ENCODE measurements at regions not wholly inside any gene's neighbourhood (a gene's known extent, or its start where the extent isn't known, plus 50 kb on each side); places are given as distances from the start of the nearest gene placed in this dataset.

GRCh38 chr2:59366288-59366687 lies 1125.2 kb upstream of the FANCL start:
- CTCF ChIA-PET: interaction anchor here (0.6 kb wide), 1 partner anchor 14 kb away, joined by 3 read pairs; no protein-coding TSS in a partner anchor
- TF ChIP-seq ZNF384 (IDR thresholded peaks at IDR 0.05) (no peak), ARNT (IDR thresholded peaks at IDR 0.05) (no peak), HDGF (IDR thresholded peaks at IDR 0.05; ENCODE audit: borderline replicate concordance) (no peak), TARDBP (IDR thresholded peaks at IDR 0.05) (no peak), NFRKB (IDR thresholded peaks at IDR 0.05) (no peak), SP1 (IDR thresholded peaks at IDR 0.05) (no peak), FOXM1 (IDR thresholded peaks at IDR 0.05; ENCODE audit: borderline replicate concordance) (no peak), BHLHE40 (IDR thresholded peaks at IDR 0.05; ENCODE audit: borderline replicate concordance) (no peak), CTBP1 (IDR thresholded peaks at IDR 0.05; ENCODE audit: borderline replicate concordance) (no peak), LEF1 (IDR thresholded peaks at IDR 0.05; ENCODE audit: borderline replicate concordance) (no peak), PKNOX1 (IDR thresholded peaks at IDR 0.05) (no peak)

GRCh38 chr2:59354498-59354897 lies 1113.4 kb upstream of the FANCL start:
- DNase-seq (ENCODE audit: extremely low spot score): no peak
- TF ChIP-seq NFRKB (IDR thresholded peaks at IDR 0.05) (no peak), L3MBTL2 (conservative IDR thresholded peaks at IDR 0.05) (no peak), FOXK2 (IDR thresholded peaks at IDR 0.05) (no peak), SP1 (IDR thresholded peaks at IDR 0.05) (no peak), ARNT (IDR thresholded peaks at IDR 0.05) (no peak), FOXM1 (IDR thresholded peaks at IDR 0.05; ENCODE audit: borderline replicate concordance) (no peak), FOXA1 (IDR thresholded peaks at IDR 0.05) (no peak), HDGF (IDR thresholded peaks at IDR 0.05; ENCODE audit: borderline replicate concordance) (no peak), BHLHE40 (IDR thresholded peaks at IDR 0.05; ENCODE audit: borderline replicate concordance) (no peak)
- ChIA-PET POLR2A (no interaction called here), CTCF (no interaction called here)

More at GRCh38 chr2:59366288-59366687, 1125.2 kb upstream of the FANCL start:
- POLR2A ChIA-PET: no interaction called here
- DNase-seq (ENCODE audit: extremely low spot score): no peak

- ChIA-PET CTCF (interaction anchor here (0.6 kb wide), 1 partner anchor 51 kb away, joined by 6 read pairs; no protein-coding TSS in a partner anchor), POLR2A (no interaction called here)
- TF ChIP-seq SUZ12 (IDR thresholded peaks at IDR 0.05) (no peak), PKNOX1 (IDR thresholded peaks at IDR 0.05) (no peak), HDGF (IDR thresholded peaks at IDR 0.05; ENCODE audit: borderline replicate concordance) (no peak), NFRKB (IDR thresholded peaks at IDR 0.05) (no peak), LEF1 (IDR thresholded peaks at IDR 0.05; ENCODE audit: borderline replicate concordance) (no peak), ELF4 (IDR thresholded peaks at IDR 0.05) (no peak), L3MBTL2 (conservative IDR thresholded peaks at IDR 0.05) (no peak), FOXA1 (IDR thresholded peaks at IDR 0.05) (no peak), CTBP1 (IDR thresholded peaks at IDR 0.05; ENCODE audit: borderline replicate concordance) (no peak), BHLHE40 (IDR thresholded peaks at IDR 0.05; ENCODE audit: borderline replicate concordance) (no peak), TARDBP (IDR thresholded peaks at IDR 0.05) (no peak), SP1 (IDR thresholded peaks at IDR 0.05) (no peak), ARNT (IDR thresholded peaks at IDR 0.05) (no peak), ZNF384 (IDR thresholded peaks at IDR 0.05) (no peak), FOXK2 (IDR thresholded peaks at IDR 0.05) (no peak), FOXM1 (IDR thresholded peaks at IDR 0.05; ENCODE audit: borderline replicate concordance) (no peak)
- no peak for DNase-seq (ENCODE audit: extremely low spot score)
Observed at GRCh38 chr2:59353306-59353921, 1112.3 kb upstream of the FANCL start.

GRCh38 chr2:59342166-59342565 lies 1101.0 kb upstream of the FANCL start:
- CTCF ChIA-PET: no interaction called here
- DNase-seq (ENCODE audit: extremely low spot score): no peak

GRCh38 chr2:59339837-59340207 lies 1098.7 kb upstream of the FANCL start:
- DNase-seq (ENCODE audit: extremely low spot score): no peak

More at GRCh38 chr2:59342166-59342565, 1101.0 kb upstream of the FANCL start:
- POLR2A ChIA-PET: no interaction called here
- TF ChIP-seq BHLHE40 (IDR thresholded peaks at IDR 0.05; ENCODE audit: borderline replicate concordance) (no peak), L3MBTL2 (conservative IDR thresholded peaks at IDR 0.05) (no peak), NFRKB (IDR thresholded peaks at IDR 0.05) (no peak), FOXA1 (IDR thresholded peaks at IDR 0.05) (no peak)

More at GRCh38 chr2:59339837-59340207, 1098.7 kb upstream of the FANCL start:
- TF ChIP-seq SUZ12 (IDR thresholded peaks at IDR 0.05) (no peak), FOXK2 (IDR thresholded peaks at IDR 0.05) (no peak), PKNOX1 (IDR thresholded peaks at IDR 0.05) (no peak), ZNF384 (IDR thresholded peaks at IDR 0.05) (no peak), BHLHE40 (IDR thresholded peaks at IDR 0.05; ENCODE audit: borderline replicate concordance) (no peak), CTBP1 (IDR thresholded peaks at IDR 0.05; ENCODE audit: borderline replicate concordance) (no peak), TARDBP (IDR thresholded peaks at IDR 0.05) (no peak), SP1 (IDR thresholded peaks at IDR 0.05) (no peak), ELF4 (IDR thresholded peaks at IDR 0.05) (no peak), ARNT (IDR thresholded peaks at IDR 0.05) (no peak), NFRKB (IDR thresholded peaks at IDR 0.05) (no peak)
- ChIA-PET POLR2A (no interaction called here), CTCF (no interaction called here)

Data from HEK293T (cell line).